ENCODE measurements at regions not wholly inside any gene's neighbourhood (a gene's known extent, or its start where the extent isn't known, plus 50 kb on each side); places are given as distances from the start of the nearest gene placed in this dataset.
"Not testable (repeated sequence)": the region's sequence is repeated elsewhere in the genome, so short reads cannot be mapped to it uniquely, and the experiment has no call there.

DNA sequence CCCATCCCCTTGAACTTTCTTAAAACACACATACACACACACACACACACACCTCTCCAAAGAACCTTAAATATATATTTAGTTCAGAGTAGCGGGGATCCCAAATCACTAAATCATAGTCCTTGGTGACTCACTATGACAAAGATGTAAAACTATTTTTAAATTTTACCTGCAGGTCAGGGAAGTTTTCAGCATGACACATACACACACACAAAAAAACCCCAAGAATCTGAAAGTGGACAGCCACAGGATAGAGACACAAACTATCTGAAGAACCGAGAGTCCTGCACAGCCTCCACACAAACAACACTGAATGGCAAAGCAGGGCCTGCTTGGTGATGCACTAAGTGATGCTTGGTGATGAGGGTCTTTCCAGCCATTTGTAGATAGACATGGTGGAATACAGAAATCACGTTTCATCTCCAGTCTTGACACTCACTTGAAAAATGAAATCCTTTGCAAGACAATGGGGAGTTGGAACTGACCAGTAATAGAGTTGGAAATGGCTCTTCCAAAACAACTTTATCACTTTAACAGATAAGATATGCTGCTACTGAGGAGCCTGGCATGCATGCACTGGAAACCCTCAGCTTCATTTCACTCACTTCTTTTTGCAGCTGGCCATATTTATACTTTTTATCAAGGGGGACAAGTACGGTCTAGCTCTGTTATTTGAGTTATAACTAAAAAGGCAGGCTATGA lies 307.3 kb downstream of the RAPGEF2 start:
- no peak for DNase-seq

DNA sequence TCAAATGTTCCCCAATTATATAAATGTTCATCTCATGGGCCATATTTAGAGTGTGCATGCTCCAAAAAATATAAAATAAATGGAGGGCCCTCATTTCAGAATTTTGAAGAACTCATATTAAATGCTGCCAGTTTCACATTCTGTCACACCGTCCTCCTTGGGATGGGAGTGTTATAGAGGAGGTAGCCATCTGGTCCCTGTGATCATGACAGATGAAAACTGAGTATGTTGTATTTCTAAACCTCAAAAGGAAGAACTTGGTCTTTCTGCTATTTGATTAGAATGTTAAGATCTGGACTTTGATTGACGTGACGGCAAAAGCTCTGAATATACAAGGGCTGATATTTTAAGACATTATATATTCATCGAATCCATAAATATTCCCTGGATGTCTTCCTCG lies 308.0 kb downstream of the RAPGEF2 start:
- DNase-seq, result no peak

DNA sequence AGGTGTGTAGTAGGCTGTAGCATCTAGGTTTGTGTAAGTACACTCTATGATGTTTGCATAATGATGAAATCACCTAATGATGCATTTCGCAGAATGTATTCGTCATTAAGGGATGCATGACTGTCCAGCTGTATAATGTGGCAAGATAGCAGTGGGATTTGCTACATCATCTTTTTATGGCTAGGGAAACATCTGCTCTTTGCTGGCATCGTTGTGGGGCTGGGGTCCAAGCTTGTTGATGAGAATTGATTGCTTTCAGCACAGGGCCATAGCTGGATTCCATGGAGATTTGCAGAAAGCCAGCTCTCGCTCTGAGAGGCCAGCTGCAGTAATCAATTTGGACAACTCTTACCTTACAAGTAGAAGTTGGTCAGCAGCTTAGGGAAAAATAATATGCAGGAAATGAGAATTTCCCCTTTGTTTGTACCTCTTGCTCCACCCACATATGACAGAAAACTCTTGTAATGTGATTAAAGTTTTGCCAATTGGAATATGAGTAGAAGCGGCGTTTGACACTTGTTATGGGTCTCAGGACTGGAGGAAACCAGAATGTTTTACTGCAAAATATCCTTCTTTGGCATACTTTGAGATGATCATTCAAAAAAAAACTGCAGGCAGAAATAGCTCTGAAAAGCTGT lies 310.5 kb downstream of the RAPGEF2 start:
- DNase-seq, result no peak

DNA sequence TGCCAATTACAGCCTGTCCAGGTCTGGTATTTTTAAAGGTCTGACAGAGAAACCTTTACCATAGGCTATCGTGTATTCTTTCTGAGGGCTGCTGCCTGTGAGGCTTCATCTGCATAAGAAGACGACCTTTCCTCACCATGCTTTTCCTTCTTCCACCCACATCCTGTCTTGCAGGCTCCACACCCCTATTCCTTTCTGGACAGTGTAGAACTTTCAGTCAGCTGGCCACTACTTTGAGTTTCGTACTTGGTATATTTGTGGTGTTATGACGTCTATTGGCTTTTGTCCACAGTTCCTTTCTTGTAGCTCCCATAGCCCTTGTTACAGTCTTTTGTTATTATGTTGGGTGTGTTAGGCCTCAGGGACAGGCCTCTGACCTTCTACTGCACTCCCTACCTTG lies 311.4 kb downstream of the RAPGEF2 start:
- no peak for DNase-seq

DNA sequence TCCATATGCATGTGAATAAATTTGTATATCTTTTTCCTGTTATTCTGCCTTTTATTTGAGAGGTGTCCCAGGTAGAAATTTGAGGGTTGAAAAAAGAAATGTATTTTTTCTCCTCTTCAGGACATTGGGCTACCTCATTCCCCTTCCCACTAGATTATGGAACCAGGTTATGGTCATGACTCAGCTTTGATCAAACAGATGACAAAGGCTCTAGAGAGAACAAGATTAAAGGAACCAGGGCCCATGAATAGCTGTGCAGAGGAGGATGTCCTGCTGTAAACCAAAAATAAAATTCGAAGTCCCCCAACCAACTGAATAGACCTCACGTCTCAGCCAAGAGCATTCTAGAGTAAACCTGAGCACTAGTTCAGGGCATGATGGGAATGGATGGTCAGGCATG lies 313.2 kb downstream of the RAPGEF2 start:
- no peak for DNase-seq

DNA sequence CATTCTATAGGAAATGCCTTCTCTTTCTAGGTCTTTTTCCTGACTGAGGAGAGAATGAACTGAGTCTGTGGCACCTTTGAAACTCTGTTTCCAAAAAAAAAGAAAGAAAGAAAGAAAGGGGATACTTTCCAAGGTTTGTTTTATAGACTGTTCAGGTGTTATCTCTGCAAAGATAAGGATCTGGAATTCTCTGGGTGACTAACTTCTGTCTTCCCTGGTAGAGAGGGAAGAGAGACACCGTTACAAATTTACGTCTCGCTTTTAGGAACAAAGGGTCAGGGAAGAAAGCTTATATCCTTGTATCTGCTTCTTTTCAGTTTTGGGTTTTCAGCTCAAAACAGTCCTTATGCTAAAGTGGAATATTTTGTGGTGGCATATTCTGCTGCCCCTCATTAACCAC lies 314.1 kb downstream of the RAPGEF2 start:
- DNase-seq, result no peak

DNA sequence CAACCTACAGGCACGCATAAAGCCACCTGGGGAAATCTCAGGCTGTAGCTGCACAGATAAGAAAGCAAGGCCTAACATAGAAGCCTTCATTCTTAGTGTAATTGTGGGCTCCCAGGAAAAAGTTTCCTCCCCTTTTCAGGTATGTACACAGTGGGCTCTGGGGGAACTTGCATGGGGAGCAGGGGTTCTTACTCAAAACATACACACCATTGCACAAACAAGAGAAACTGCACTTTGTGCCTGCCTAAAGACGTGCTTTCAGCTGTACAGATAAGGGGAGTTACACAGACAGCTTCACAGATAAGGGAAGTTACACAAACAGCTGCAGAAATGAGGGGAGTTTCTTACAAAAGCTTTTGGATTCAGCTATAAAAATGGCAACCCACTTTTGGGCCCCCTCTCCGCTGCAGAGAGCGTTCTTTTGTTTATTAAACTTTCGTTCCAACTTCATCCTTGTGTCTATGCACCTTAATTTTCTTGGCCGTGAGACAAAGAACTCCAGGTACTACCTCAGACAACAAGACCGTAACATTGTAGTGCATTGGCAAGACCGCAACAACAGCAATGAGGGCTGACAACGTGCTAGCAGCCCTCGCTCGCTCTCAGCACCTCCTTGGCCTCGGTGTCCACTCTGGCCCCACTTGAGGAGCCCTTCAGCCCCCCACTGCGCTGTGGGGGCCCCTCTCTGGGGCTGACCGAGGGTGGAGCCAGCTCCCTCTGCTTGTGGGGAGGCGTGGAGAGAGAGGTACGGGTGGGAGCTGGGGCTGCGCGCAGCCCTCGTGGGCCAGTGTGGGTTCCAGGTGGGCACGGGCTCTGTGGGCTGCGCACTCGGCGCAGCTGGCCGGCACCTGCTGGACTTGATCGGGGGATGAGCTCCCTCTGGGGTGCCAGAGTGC lies 317.5 kb downstream of the RAPGEF2 start:
- no peak for DNase-seq

DNA sequence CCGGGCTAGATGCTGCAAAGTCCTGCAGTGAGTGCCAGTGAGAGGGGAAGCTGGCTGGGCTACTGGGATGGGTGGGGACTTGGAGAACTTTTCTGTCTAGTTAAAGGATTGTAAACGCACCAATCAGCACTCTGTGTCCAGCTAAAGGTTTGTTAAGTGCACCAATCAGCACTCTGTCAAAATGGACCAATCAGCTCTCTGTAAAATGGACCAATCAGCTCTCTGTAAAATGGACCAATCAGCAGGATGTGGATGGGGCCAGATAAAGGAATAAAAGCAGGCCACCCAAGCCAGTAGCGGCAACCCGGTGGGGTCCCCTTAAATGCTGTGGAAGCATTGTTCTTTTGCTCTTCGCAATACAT lies 318.2 kb downstream of the RAPGEF2 start:
- DNase-seq, result not testable (repeated sequence)

DNA sequence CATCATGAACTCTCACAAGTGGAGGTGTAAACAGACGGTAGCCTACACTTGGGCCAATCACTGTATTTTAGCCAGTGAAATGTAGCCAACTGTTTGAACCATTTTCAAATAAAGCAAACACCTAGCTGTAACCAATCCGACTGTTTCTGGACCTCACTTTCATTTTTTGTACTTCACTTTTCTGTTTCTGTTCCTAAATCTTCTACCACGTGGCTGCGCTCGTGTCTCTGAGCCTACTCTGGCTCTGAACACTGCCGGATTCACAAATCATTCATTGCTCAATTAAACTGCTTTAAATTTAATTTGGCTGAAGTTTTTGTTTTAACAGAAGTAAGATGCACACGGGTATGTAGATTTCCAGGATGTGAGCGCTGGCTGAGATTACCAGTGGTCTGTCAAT lies 319.1 kb downstream of the RAPGEF2 start:
- no peak for DNase-seq

DNA sequence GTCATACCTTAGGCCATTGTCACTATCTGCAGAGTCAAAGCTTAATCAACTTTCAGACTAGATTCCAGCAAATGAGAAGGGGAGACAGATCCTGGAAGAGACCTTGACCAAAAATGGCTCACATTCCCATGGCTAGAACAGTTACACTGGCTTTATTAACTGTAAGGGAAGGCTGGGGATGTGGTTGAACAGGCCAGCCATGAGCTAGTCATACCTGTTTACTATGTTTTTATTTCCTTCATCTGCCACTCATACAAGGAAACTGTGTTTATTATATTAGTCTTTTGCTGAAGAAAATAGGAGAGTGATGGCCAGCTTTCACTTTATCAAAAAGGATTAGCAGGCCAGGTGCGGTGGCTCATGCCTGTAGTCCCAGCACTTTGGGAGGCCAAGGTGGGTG lies 319.7 kb downstream of the RAPGEF2 start:
- DNase-seq, result no peak

DNA sequence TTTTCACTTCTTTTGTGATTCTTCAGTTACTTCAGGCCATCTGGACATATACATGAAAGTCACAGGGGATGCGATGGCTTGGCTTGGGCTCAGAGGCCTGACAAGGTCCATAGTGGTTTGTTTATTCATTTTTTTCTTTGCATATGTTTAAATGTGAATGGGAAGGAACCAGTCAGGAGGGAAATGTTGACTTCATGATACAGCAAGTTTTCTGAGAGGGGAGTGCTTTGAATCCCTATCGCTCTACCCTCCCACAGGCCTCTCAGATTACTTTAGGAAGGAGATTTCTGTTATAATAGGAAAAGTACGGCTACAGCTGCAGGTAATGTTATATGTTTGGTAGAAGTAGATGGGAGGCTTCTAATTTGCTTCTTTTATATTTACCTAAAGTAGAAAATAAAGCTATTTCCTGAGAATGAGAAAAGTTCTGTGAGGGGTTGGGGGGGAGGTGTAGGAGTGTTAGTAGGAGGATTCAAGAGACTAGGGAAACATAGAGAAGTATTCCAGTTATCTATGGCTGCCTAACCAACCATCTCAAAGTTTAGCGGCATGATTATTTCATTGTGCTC lies 322.9 kb downstream of the RAPGEF2 start:
- DNase-seq, result no peak

DNA sequence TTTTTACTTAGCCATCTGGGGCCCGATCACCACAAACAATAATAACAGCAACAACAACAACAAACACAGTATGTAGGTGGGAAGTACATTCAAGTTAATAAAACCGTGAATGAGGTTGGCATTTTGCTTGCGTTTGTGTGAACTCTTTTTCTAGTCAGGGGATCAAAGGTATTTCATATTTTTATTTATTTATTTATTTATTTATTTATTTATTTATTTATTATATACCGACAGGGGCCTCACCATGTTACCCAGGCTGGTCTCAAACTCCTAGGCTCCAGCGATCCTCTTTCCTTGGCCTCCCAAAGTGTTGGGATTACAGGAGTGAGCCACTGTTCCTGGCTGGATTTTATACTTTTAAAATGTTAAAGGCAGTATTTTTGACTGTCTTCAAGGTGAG lies 325.4 kb downstream of the RAPGEF2 start:
- no peak for DNase-seq

DNA sequence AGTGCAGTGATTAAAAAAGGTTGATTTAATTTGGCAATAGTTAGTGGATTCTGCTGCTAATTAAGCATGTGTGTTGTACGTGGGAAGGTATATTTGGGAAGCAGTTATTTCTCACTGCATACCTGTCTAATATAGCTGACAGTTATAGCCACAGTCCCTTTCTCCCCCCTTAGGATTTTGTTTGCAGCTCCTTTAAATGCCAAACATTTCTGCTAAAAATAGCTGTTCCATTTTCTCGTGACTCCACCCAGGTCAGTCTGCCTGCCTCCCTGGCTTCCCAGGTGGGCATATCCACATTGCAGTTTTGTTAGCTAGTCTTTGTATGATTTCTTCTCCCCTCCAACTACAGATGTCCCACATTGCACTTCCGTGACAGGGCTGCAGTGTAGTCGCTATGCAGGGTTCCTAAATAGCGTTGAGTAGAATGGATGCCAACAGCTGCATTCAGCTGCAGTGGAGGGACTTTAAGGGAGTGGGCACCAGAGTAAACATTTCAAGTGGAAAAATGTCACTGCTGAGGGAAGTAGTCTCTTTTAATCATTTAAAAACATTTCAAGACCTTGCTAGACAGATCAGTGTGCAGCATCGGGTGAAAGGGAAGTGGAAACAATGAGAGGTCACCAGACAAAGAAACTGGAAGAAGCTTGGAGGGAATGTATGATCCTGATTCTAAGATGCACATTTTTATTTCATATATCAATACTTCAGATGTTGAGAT lies 326.3 kb downstream of the RAPGEF2 start:
- DNase-seq, result no peak

DNA sequence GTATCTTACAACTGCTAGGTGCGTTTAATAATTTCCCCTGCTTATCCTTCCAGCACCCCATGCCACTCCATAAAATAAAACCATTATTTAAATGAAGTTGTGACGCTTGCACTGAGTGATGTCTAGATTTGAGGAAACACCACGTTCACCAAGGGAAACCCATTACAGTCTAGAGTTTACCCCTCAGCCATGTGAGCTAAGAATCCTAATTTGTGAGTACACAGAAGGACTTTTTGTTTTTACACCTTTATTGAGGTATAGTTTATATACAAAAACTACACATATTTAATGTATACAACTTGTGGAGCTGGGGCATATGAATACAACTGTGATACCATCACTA lies 326.8 kb downstream of the RAPGEF2 start:
- DNase-seq, result no peak

DNA sequence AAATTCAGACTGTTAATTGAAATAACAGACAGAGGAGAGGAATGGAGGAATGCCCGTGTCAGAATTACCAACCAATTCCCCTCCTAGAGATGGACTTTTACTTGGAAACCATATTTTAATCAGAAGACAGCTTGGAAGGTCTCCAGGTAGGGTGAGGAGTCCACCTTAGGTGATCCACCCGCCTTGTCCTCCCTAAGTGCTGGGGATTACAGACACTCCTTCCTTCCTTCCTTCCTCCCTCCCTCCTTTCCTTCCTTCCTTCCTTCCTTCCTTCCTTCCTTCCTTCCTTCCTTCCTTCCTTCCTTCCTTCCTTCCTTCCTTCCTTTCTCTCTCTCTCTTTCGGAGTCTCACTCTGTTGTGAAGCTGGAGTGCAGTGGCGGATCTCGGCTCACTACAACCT lies 328.0 kb downstream of the RAPGEF2 start:
- no peak for DNase-seq

DNA sequence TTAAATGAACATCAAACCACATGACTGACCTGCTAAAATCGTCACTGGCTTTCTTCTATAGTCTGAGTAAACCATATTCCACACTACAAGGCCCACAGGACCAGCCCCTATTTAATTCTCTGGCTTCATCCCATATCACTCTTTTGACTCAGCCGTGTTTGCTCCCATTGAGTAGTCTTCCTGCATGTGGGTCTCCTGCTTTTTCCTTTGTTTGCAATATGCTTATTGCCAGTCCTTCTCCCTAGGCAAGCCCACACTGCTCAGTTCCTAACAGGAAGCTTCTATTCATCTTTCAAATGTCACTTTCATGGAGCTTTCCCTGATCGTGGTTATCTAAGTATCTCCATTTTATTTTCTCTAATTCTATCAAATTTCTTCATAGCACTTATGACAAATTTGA lies 329.6 kb downstream of the RAPGEF2 start:
- no peak for DNase-seq

DNA sequence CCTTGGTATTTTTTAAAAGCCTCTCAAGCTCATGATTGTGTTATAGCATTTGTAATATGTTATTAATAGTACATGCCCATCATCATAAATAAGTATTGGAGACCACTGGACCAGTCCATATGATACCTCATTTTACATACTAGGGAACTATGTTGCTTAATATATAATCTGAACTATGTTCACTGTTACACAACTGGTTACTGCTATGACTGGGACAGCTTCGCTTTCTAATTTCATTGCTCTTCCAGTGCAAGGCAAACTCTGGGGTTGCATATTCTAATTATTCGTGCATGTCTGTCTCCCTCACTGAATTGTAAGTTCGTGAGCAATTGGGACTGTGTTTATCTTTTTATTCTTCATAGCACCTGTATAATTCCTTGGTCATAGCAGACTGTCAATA lies 330.5 kb downstream of the RAPGEF2 start:
- DNase-seq, result no peak

DNA sequence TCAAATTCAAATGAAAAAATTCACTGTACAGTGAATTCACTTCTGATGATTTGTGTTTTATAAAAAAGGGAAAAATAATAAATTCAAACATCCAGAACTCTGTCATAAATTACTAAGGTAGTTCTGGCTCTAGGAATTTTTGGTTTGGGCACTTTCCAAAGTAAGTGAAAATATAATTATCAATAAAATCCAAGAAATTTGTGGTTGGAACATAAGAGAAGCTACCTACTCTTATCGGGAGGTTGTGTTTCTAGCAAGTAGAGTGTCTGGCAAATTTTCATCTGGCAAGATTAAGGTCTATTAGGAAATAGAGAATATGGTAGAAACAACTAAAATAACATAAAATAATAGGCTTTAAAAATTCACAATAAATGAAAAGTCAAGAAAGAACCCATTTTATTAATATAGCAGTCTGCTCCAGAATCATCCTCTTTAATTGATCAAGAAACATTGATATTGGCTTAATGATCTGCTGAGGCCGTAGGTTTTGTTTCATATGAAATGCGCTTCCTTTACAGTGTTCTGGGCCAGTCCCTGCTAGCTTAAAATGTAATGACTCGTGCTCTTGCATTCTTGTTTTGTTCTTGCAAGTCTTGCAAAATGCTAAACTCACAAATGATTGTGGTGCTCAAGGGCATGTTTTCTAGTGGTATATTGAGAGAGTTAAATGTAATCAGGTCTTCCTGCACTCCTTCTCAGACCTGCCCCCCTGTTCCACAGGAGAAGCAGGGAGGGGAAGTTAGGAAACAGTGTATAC lies 331.4 kb downstream of the RAPGEF2 start:
- no peak for DNase-seq

DNA sequence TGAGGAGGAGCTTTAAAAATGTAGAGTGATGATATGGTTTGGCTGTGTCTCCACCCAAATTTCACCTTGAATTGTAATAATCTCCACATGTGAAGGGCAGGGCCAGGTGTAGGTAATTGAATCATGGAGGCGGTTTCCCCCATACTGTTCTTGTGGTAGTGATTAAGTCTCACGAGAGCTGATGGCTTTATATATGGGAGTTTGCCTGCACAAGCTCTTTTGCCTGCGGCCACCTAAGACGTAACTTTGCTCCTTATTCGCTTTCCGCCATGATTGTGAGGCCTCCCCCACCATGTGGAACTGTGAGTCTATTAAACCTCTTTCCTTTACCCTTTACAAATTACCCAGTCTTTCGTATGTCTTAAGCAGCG lies 332.0 kb downstream of the RAPGEF2 start:
- DNase-seq, result no peak

DNA sequence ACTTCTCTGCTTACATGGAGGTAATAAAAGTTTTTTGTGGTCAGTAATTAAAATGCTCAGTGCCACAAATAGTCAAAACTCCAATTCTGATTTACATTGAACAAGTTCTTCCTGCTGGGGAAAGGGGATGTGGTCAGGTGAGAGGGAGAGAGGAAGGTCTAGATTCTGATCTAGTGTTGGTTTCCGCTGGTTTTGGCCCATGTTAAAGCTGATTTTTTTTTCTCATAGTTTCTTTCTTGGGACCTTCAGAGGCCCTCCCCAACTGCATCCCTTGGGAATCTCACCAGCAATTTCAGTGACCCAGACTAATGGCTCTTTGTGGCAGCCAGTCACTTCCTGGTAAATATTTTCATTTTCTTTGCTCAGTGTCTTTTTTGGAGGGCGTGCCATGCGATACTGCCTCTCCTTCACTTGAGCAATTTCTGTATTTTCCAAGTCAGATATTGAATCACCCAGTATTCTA lies 332.7 kb downstream of the RAPGEF2 start:
- no peak for DNase-seq

DNA sequence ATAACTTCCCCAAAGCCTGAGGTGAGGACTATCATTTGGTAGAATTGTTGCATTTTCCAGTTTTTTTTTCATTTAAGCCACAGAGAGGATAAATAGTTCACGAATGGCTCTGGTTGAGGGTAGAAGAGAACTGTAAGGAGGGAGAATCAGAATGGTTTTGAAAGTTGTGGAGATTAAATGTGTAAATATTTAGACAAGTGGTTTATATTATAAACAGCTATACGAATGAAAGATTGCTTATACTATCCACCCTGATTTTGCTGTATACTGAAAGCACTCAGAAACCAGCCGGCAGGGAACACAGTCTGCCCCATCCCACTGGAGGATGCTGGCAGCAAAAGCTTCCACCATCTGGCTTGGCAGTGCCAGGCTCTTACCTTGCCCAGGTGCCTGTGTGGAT lies 341.1 kb downstream of the RAPGEF2 start:
- no peak for DNase-seq

DNA sequence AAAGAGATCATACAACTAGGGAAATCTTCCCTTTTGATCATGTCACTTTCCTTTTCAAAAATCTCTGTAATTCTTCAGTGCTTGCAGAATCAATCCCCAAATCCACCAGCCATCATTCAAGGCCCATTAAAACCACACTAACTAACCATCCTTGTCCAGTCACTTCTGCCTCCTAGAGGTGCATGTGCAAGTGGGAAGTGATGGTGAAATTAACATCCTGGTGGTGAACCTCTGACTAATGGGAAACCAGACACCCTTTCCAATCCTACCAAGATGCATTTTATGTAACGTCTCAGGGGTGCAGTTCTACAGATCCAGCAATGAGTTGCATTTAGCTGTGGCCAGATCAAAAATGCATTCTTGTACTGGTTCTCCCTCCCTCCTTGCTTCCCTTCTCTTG lies 341.8 kb downstream of the RAPGEF2 start:
- no peak for DNase-seq

Data from NCI-H1105 (cell line).